GM23338 (cell line): ENCODE measurements at regions not wholly inside any gene's neighbourhood (a gene's known extent, or its start where the extent isn't known, plus 50 kb on each side); places are given as distances from the start of the nearest gene placed in this dataset.

Experiments used
- ATAC-seq: fragments of 200-7000 bp; cut with Tn5 transposase; 3 replicates; pipeline ENCODE4 v1.9.1; 2020
- DNase-seq: peaks from one replicate; pipeline ENCODE4 v3.0.0-alpha.2; 2015; ENCODE audit warnings: low spot score
- H2AFZ ChIP-seq: fragments of 200-600 bp; sonication (generic); 2 replicates; pipeline ENCODE4 v1.8.0; 2016; ENCODE audit warnings: antibody characterized with exemption, mild to moderate bottlenecking, moderate library complexity
- H3F3A ChIP-seq: fragments of 200-600 bp; sonication (generic); replicated peaks from 2 replicates; pipeline ENCODE4 v1.8.0; 2017; ENCODE audit warnings: antibody characterized with exemption, mixed run types, low read depth
- H3K27ac ChIP-seq: fragments of 200-600 bp; sonication (generic); 2 replicates; pipeline ENCODE4 v1.6.1; 2016; ENCODE audit warnings: low read depth
- H3K27me3 ChIP-seq: fragments of 200-600 bp; sonication (generic); 2 replicates; pipeline ENCODE4 v1.8.0; 2016; ENCODE audit warnings: mild to moderate bottlenecking, mixed run types, moderate library complexity; ENCODE audit not compliant: insufficient read depth
- H3K36me3 ChIP-seq: fragments of 200-600 bp; sonication (generic); 2 replicates; pipeline ENCODE4 v1.8.0; 2016; ENCODE audit warnings: mild to moderate bottlenecking; ENCODE audit not compliant: insufficient read depth
- H3K4me1 ChIP-seq: fragments of 200-600 bp; sonication (generic); 2 replicates; pipeline ENCODE4 v1.8.0; 2016; ENCODE audit warnings: mild to moderate bottlenecking, moderate library complexity; ENCODE audit not compliant: insufficient read depth
- H3K4me2 ChIP-seq: fragments of 200-600 bp; sonication (generic); 2 replicates; pipeline ENCODE4 v1.7.1; 2017; ENCODE audit warnings: mixed run types
- H3K4me3 ChIP-seq: fragments of 200-600 bp; sonication (generic); 2 replicates; pipeline ENCODE4 v1.6.1; 2016; ENCODE audit warnings: mixed run types
- H3K79me2 ChIP-seq: fragments of 200-600 bp; sonication (generic); replicated peaks from 2 replicates; pipeline ENCODE4 v1.8.0; 2017; ENCODE audit warnings: mild to moderate bottlenecking; ENCODE audit not compliant: insufficient read depth
- H3K9me2 ChIP-seq: fragments of 200-600 bp; sonication (generic); 2 replicates; pipeline ENCODE4 v1.8.0; 2017; ENCODE audit not compliant: insufficient read depth
- H4K20me1 ChIP-seq: fragments of 200-600 bp; sonication (generic); replicated peaks from 2 replicates; pipeline ENCODE4 v1.8.0; 2017; ENCODE audit warnings: mild to moderate bottlenecking; ENCODE audit not compliant: insufficient read depth
- H3K27ac Mint-ChIP-seq: 2 replicates; pipeline ENCODE4 v1.8.0; 2020; ENCODE audit warnings: inconsistent platforms, mild to moderate bottlenecking, moderate library complexity, mixed read lengths
- H3K27me3 Mint-ChIP-seq: 3 replicates; pipeline ENCODE4 v1.8.0; 2022; ENCODE audit warnings: low read depth, mild to moderate bottlenecking, moderate library complexity, mixed read lengths, inconsistent platforms; ENCODE audit not compliant: insufficient read depth, poor library complexity
- H3K36me3 Mint-ChIP-seq: 3 replicates; pipeline ENCODE4 v1.8.0; 2021; ENCODE audit warnings: low read depth, mild to moderate bottlenecking, inconsistent platforms, moderate library complexity, mixed read lengths
- H3K4me1 Mint-ChIP-seq: 3 replicates; pipeline ENCODE4 v1.8.0; 2020; ENCODE audit warnings: mild to moderate bottlenecking, inconsistent platforms, mixed read lengths
- H3K4me3 Mint-ChIP-seq: 3 replicates; pipeline ENCODE4 v1.8.0; 2021; ENCODE audit warnings: moderate library complexity, mild to moderate bottlenecking, inconsistent platforms, mixed read lengths
- H3K9me3 Mint-ChIP-seq: 3 replicates; pipeline ENCODE4 v1.8.0; 2020; ENCODE audit warnings: moderate library complexity, mild to moderate bottlenecking, inconsistent platforms, mixed read lengths
- CREB1 ChIP-seq: fragments of 250-450 bp; sonication (Bioruptor Pico); IDR thresholded peaks from 2 replicates; pipeline ENCODE4 v1.5.0; 2020; ENCODE audit warnings: low read depth, mild to moderate bottlenecking, moderate library complexity
- CTCF ChIP-seq, 2 experiments: fragments of 200-600 bp in 1 of 2; sonication (generic) in 1 of 2; conservative IDR thresholded peaks; 2 replicates each; pipeline versions ENCODE4 v1.5.1 to v1.6.1; 2016 to 2017; ENCODE audit warnings: antibody characterized with exemption in 2 of 2, low read depth in 2 of 2, mild to moderate bottlenecking in 2 of 2, moderate library complexity in 1 of 2
- EZH2 ChIP-seq: fragments of 200-600 bp; sonication (generic); IDR thresholded peaks from one replicate; pipeline ENCODE4 v1.8.0; 2017; ENCODE audit warnings: antibody characterized with exemption, mild to moderate bottlenecking, low read depth; ENCODE audit not compliant: unreplicated experiment
- EZH2phosphoT487 ChIP-seq: fragments of 200-600 bp; sonication (generic); IDR thresholded peaks from one replicate; pipeline ENCODE4 v1.8.1; 2018; ENCODE audit warnings: antibody characterized with exemption; ENCODE audit not compliant: unreplicated experiment
- JUNB ChIP-seq: IDR thresholded peaks from one replicate; pipeline ENCODE4 v1.6.1; 2016; ENCODE audit warnings: antibody characterized with exemption; ENCODE audit not compliant: unreplicated experiment
- NANOG ChIP-seq: IDR thresholded peaks from 2 replicates; pipeline ENCODE4 v1.6.1; 2016; ENCODE audit warnings: antibody characterized with exemption, borderline replicate concordance
- POLR2AphosphoS5 ChIP-seq: IDR thresholded peaks from 2 replicates; pipeline ENCODE4 v1.6.1; 2016; ENCODE audit warnings: antibody characterized with exemption, low read depth
- STAT1 ChIP-seq: IDR thresholded peaks from one replicate; pipeline ENCODE4 v1.6.1; 2016; ENCODE audit warnings: antibody characterized with exemption; ENCODE audit not compliant: unreplicated experiment
- ZNF114 ChIP-seq: fragments of 250-450 bp; sonication (Bioruptor Pico); IDR thresholded peaks from 2 replicates; pipeline ENCODE4 v1.5.0; 2020; ENCODE audit warnings: mild to moderate bottlenecking, moderate library complexity
- ZNF331 ChIP-seq: fragments of 250-450 bp; sonication (Bioruptor Pico); IDR thresholded peaks from 2 replicates; pipeline ENCODE4 v1.5.0; 2020; ENCODE audit warnings: low read depth, mild to moderate bottlenecking, moderate library complexity
- TF ChIP-seq, protein P1 (sequence below): IDR thresholded peaks from 2 replicates; pipeline ENCODE4 v1.6.1; 2016; ENCODE audit warnings: antibody characterized with exemption

DNA sequence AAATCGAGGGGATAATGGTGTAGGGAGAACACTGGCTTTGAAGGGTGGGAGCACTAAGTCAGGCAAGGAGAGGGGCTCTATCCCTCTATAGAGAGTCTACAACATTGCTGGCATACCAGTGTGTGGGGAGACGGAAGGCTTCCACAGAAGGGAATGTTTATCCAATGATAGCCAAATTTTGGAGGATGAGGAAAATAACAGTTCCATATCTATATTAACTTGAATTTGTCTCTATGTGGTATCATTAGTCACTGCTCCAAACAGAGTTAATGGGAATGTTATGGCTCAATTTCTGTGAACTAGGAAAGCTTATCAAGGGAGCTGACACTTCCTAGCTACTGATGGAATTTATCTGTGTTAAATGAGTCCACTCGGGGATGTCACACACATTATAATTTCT lies 208.9 kb upstream of the PHACTR1 start:
- no peaks in the 10 kb centered on the region for H3K4me1 Mint-ChIP-seq

DNA sequence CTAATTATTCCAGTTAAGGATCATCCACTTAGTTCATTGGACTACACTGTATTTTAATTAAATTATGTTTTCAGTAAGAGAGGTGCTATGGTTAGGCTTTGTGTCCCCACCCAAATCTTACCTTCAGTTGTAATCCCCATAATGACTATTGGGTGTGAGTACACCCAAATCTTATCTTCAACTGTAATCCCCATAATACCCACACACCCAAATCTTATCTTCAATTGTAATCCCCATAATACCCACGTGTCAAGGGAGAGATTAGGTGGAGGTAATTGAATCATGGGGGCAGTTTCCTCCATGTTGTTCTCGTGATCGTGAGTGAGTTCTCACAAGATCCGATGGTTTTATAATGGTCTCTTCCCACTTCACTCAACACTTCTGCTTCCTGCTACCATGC lies 208.0 kb upstream of the PHACTR1 start:
- no peaks in the 10 kb centered on the region for H3K27me3 ChIP-seq
- no peak overlapping the region for H3K4me3 Mint-ChIP-seq
- no peaks in the 10 kb centered on the region for H3K27me3 Mint-ChIP-seq
- no peak for TF ChIP-seq EZH2
- no peak for TF ChIP-seq ZNF331 (CRISPR knock-in tag)
- no peak for TF ChIP-seq EZH2phosphoT487
- TF ChIP-seq CTCF (conservative IDR thresholded peaks at IDR 0.05; ENCODE audit: low read depth in 2 of 2): no peak
- TF ChIP-seq, protein P1, sequence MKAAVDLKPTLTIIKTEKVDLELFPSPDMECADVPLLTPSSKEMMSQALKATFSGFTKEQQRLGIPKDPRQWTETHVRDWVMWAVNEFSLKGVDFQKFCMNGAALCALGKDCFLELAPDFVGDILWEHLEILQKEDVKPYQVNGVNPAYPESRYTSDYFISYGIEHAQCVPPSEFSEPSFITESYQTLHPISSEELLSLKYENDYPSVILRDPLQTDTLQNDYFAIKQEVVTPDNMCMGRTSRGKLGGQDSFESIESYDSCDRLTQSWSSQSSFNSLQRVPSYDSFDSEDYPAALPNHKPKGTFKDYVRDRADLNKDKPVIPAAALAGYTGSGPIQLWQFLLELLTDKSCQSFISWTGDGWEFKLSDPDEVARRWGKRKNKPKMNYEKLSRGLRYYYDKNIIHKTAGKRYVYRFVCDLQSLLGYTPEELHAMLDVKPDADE: no peak
- no peak for TF ChIP-seq JUNB
- no peak for TF ChIP-seq CREB1
- no peak for TF ChIP-seq ZNF114 (CRISPR knock-in tag)
- no peak for TF ChIP-seq STAT1
- TF ChIP-seq NANOG: no peak

More for the DNA sequence above, 208.9 kb upstream of the PHACTR1 start:
- Histone ChIP-seq H3F3A (no peaks in the 10 kb centered on the region), H4K20me1 (no peaks in the 10 kb centered on the region), H3K4me1 (no peaks in the 10 kb centered on the region), H3K4me3 (no peak overlapping the region), H3K27me3 (no peaks in the 10 kb centered on the region), H3K27ac (no peak overlapping the region), H3K9me2 (no peaks in the 10 kb centered on the region; the same call in 1 of the 2 replicates), H2AFZ (no peak overlapping the region), H3K4me2 (no peak overlapping the region), H3K79me2 (no peaks in the 10 kb centered on the region), H3K36me3 (no peaks in the 10 kb centered on the region)
- Mint-ChIP-seq H3K4me3 (no peak overlapping the region), H3K36me3 (no peaks in the 10 kb centered on the region), H3K27ac (no peak overlapping the region), H3K27me3 (no peaks in the 10 kb centered on the region), H3K9me3 (no peaks in the 10 kb centered on the region; the same call in 2 of the 3 replicates)
- ATAC-seq: no peak
- TF ChIP-seq CTCF (conservative IDR thresholded peaks at IDR 0.05; ENCODE audit: low read depth in 2 of 2) (no peak), STAT1 (no peak), NANOG (no peak), EZH2 (no peak), ZNF331 (CRISPR knock-in tag) (no peak), ZNF114 (CRISPR knock-in tag) (no peak), POLR2AphosphoS5 (no peak)
- TF ChIP-seq, protein P1: no peak
- peak; percentile 14 for DNase-seq

More for the DNA sequence above, 208.0 kb upstream of the PHACTR1 start:
- DNase-seq (no peak), ATAC-seq (no peak)
- Mint-ChIP-seq H3K27ac (no peak overlapping the region), H3K36me3 (no peaks in the 10 kb centered on the region), H3K9me3 (no peaks in the 10 kb centered on the region; the same call in 2 of the 3 replicates), H3K4me1 (no peaks in the 10 kb centered on the region)
- Histone ChIP-seq H3K4me3 (no peak overlapping the region), H3F3A (no peaks in the 10 kb centered on the region), H2AFZ (no peak overlapping the region), H3K36me3 (no peaks in the 10 kb centered on the region), H3K79me2 (no peaks in the 10 kb centered on the region), H4K20me1 (no peaks in the 10 kb centered on the region), H3K4me1 (no peaks in the 10 kb centered on the region), H3K4me2 (no peak overlapping the region), H3K27ac (no peak overlapping the region), H3K9me2 (no peaks in the 10 kb centered on the region; the same call in 1 of the 2 replicates)
